CD14-positive monocyte (primary cell): ENCODE measurements at regions not wholly inside any gene's neighbourhood (a gene's known extent, or its start where the extent isn't known, plus 50 kb on each side); places are given as distances from the start of the nearest gene placed in this dataset.

ENCODE experiments used
- DNase-seq, 3 donors: peaks; one replicate each; pipeline ENCODE4 v3.0.0-alpha.2; 2011 to 2022
- H2AFZ ChIP-seq: 2 replicates; pipeline ENCODE4 v1.6.0; 2012; ENCODE audit warnings: mild to moderate bottlenecking, low read depth, low read length, inconsistent platforms; ENCODE audit not compliant: insufficient read depth, poor library complexity, severe bottlenecking
- H3K27ac ChIP-seq, 2 donors: 1 replicate in 1 of 2; 2 replicates in 1 of 2; pipeline ENCODE4 v1.5.1; 2012 to 2013; ENCODE audit warnings: low read length in 2 of 2, control low read depth in 1 of 2, inconsistent platforms in 1 of 2, low read depth in 1 of 2, mild to moderate bottlenecking in 1 of 2
- H3K27me3 ChIP-seq, 2 donors: one replicate each; pipeline versions ENCODE4 v1.6.0 to v1.6.1; 2011 to 2013; ENCODE audit warnings: low read length in 2 of 2; ENCODE audit not compliant: control insufficient read depth in 2 of 2, insufficient read depth in 2 of 2
- H3K36me3 ChIP-seq, 2 donors: replicated peaks in 1 of 2; 1 replicate in 1 of 2; 2 replicates in 1 of 2; pipeline versions ENCODE4 v1.5.1 to v1.6.1; 2012 to 2013; ENCODE audit warnings: low read length in 2 of 2, control low read depth in 1 of 2, inconsistent platforms in 1 of 2, mild to moderate bottlenecking in 1 of 2; ENCODE audit not compliant: insufficient read depth in 2 of 2, control insufficient read depth in 1 of 2
- H3K4me1 ChIP-seq, 2 donors: 1 replicate in 1 of 2; 2 replicates in 1 of 2; pipeline versions ENCODE4 v1.5.1 to v1.6.1; 2012 to 2013; ENCODE audit warnings: low read length in 2 of 2, control low read depth in 1 of 2, inconsistent platforms in 1 of 2, mild to moderate bottlenecking in 1 of 2, moderate library complexity in 1 of 2; ENCODE audit not compliant: insufficient read depth in 2 of 2, control insufficient read depth in 1 of 2
- H3K4me2 ChIP-seq: replicated peaks from 2 replicates; pipeline ENCODE3; 2012; ENCODE audit warnings: low read length, moderate library complexity, mild to moderate bottlenecking; ENCODE audit not compliant: poor library complexity, severe bottlenecking; ENCODE audit errors: extremely low read depth
- H3K4me3 ChIP-seq, 3 experiments: fragments of 200-600 bp in 1 of 3; sonication (generic) in 1 of 3; replicated peaks in 1 of 3; 1 replicate in 2 of 3; 2 replicates in 1 of 3; pipeline ENCODE4 v1.5.1; 2011 to 2013; ENCODE audit warnings: low read length in 3 of 3, mild to moderate bottlenecking in 3 of 3, control low read depth in 2 of 3, low read depth in 2 of 3, inconsistent platforms in 1 of 3, moderate library complexity in 1 of 3
- H3K79me2 ChIP-seq: 2 replicates; pipeline ENCODE4 v1.6.0; 2012; ENCODE audit warnings: mild to moderate bottlenecking, control low read depth, inconsistent platforms, low read length, moderate library complexity; ENCODE audit not compliant: insufficient read depth
- H3K9ac ChIP-seq: 2 replicates; pipeline ENCODE4 v1.6.0; 2017; ENCODE audit warnings: low read length, mild to moderate bottlenecking; ENCODE audit not compliant: insufficient read depth, poor library complexity, severe bottlenecking
- H3K9me3 ChIP-seq, 2 donors: replicated peaks in 1 of 2; 1 replicate in 1 of 2; 2 replicates in 1 of 2; pipeline versions ENCODE4 v1.5.1 to v1.6.1; 2012 to 2013; ENCODE audit warnings: low read length in 2 of 2, control low read depth in 1 of 2; ENCODE audit not compliant: control insufficient read depth in 1 of 2, insufficient read depth in 1 of 2
- H4K20me1 ChIP-seq: 2 replicates; pipeline ENCODE4 v1.6.0; 2012; ENCODE audit warnings: mild to moderate bottlenecking, low read length, control low read depth, moderate library complexity; ENCODE audit not compliant: insufficient read depth
- H3K27ac Mint-ChIP-seq, 7 donors: one replicate each; pipeline ENCODE4 v1.8.0; 2020; ENCODE audit warnings: mild to moderate bottlenecking in 7 of 7, mixed read lengths in 7 of 7, moderate library complexity in 6 of 7, inconsistent platforms in 2 of 7
- H3K27me3 Mint-ChIP-seq, 3 donors: one replicate each; pipeline ENCODE4 v1.8.0; 2021 to 2022; ENCODE audit warnings: low read depth in 3 of 3, mild to moderate bottlenecking in 3 of 3, mixed read lengths in 3 of 3, moderate library complexity in 3 of 3, inconsistent platforms in 1 of 3
- H3K36me3 Mint-ChIP-seq, 2 donors: one replicate each; pipeline ENCODE4 v1.8.0; 2020; ENCODE audit warnings: mixed read lengths in 2 of 2, inconsistent platforms in 1 of 2, mild to moderate bottlenecking in 1 of 2
- H3K4me1 Mint-ChIP-seq: one replicate; pipeline ENCODE4 v1.8.0; 2020; ENCODE audit warnings: mild to moderate bottlenecking, mixed read lengths
- H3K4me3 Mint-ChIP-seq, 2 donors: one replicate each; pipeline ENCODE4 v1.8.0; 2020; ENCODE audit warnings: mild to moderate bottlenecking in 2 of 2, mixed read lengths in 2 of 2, moderate library complexity in 1 of 2
- H3K9me3 Mint-ChIP-seq, 7 donors: one replicate each; pipeline ENCODE4 v1.8.0; 2020 to 2022; ENCODE audit warnings: mixed read lengths in 7 of 7, mild to moderate bottlenecking in 6 of 7, moderate library complexity in 6 of 7, inconsistent platforms in 2 of 7
- CTCF ChIP-seq: fragments of 200-600 bp; IDR thresholded peaks from one replicate; pipeline ENCODE4 v1.8.0; 2022; ENCODE audit warnings: antibody characterized with exemption, mild to moderate bottlenecking
- WGBS: methylation state at CpG from one replicate; pipeline ENCODE4 v1.1.5; 2013; ENCODE audit warnings: missing lambda C conversion rate; ENCODE audit not compliant: insufficient coverage; 5-methylcytosine and 5-hydroxymethylcytosine counted together
- intact Hi-C, 2 donors: fragments of 100-400 bp; cut with micrococcal nuclease; formaldehyde crosslinking; loops; one replicate each; pipeline versions ENCODE4 v1.15.0 to v1.15.1; 2023

DNA sequence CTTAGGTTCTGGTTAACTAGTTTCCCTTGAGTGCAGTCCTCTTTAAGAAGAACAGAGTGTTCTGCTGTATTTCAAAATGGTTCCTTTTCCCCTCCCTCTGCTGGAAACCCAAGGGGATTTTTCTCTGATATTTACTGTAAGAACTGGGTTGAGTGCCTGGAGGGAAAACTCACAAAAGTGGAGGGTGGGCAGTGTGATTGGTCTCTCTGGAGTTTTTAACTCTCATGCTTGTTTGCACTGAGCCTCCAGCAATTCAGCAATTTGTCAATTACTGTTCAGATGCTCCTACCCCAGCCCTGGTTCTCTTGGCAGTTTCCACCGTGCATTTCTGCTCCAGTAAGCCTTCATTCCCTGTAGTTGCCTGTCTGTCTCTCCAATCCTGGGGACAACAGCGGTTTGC, 273.4 kb upstream of the SORCS1 start:
- no peak overlapping the region for H2AFZ ChIP-seq
- no peaks in the 10 kb centered on the region for H3K4me1 ChIP-seq
- H3K27me3 Mint-ChIP-seq, result no peaks in the 10 kb centered on the region
- H3K4me3 Mint-ChIP-seq, result no peak overlapping the region
- H3K79me2 ChIP-seq, result no peaks in the 10 kb centered on the region
- no peaks in the 10 kb centered on the region for H4K20me1 ChIP-seq
- no peak overlapping the region for H3K27ac ChIP-seq
- no peak overlapping the region for H3K9ac ChIP-seq
- no peaks in the 10 kb centered on the region for H3K9me3 ChIP-seq
- no peaks in the 10 kb centered on the region for H3K36me3 ChIP-seq
- H3K36me3 Mint-ChIP-seq, result no peaks in the 10 kb centered on the region
- DNase-seq, result no peak
- no peak overlapping the region for H3K27ac Mint-ChIP-seq
- no peak overlapping the region for H3K4me2 ChIP-seq
- intact Hi-C loops, result no loop called here
- no peak for TF ChIP-seq CTCF
- H3K4me3 ChIP-seq, result no peak overlapping the region
- no peaks in the 10 kb centered on the region for H3K27me3 ChIP-seq
- WGBS, result 100% methylated on average over 1 of the region's 2 CpGs
- H3K4me1 Mint-ChIP-seq, result no peaks in the 10 kb centered on the region
- peaks cover 0 to 3% (median 0%) of the 10 kb centered on the region in 7 donors for H3K9me3 Mint-ChIP-seq

- Histone ChIP-seq H3K9me3 (no peaks in the 10 kb centered on the region), H3K4me2 (no peak overlapping the region), H4K20me1 (no peaks in the 10 kb centered on the region), H3K79me2 (no peaks in the 10 kb centered on the region), H3K4me3 (no peak overlapping the region), H3K36me3 (no peaks in the 10 kb centered on the region), H2AFZ (no peak overlapping the region), H3K4me1 (no peaks in the 10 kb centered on the region), H3K9ac (no peak overlapping the region), H3K27me3 (no peaks in the 10 kb centered on the region), H3K27ac (no peak overlapping the region)
- no peak for TF ChIP-seq CTCF
- Mint-ChIP-seq H3K4me3 (no peak overlapping the region), H3K27me3 (no peaks in the 10 kb centered on the region), H3K4me1 (no peaks in the 10 kb centered on the region), H3K27ac (no peak overlapping the region), H3K36me3 (no peaks in the 10 kb centered on the region), H3K9me3 (peaks cover 0 to 3% (median 0%) of the 10 kb centered on the region in 7 donors)
- intact Hi-C loops, result no loop called here
- DNase-seq, result no peak
- 91% methylated on average over 1 of the region's 1 CpG for WGBS
These were observed 272.1 kb upstream of the SORCS1 start for GRCh38 chr10:107436568-107436967.
